COLO668 (cell line): ENCODE measurements at regions not wholly inside any gene's neighbourhood (a gene's known extent, or its start where the extent isn't known, plus 50 kb on each side); places are given as distances from the start of the nearest gene placed in this dataset.

Source experiments
- DNase-seq: peaks from one replicate; lab custom pipeline; 2025; ENCODE audit not compliant: unreplicated experiment; lab: John Stamatoyannopoulos, UW

GRCh38 chr6:44657206-44657819 lies 269.8 kb downstream of the CDC5L start:
- no peak for DNase-seq

- no peak for DNase-seq
Measured at GRCh38 chr6:44658571-44658970, 271.1 kb downstream of the CDC5L start.

GRCh38 chr6:44659726-44660125 lies 272.2 kb downstream of the CDC5L start:
- no peak for DNase-seq

GRCh38 chr6:44660561-44661220 lies 273.2 kb downstream of the CDC5L start:
- no peak for DNase-seq

- DNase-seq = no peak
Measured at GRCh38 chr6:44661221-44662008, 273.9 kb downstream of the CDC5L start.

- DNase-seq = peak; percentile 69
Measured at GRCh38 chr6:44662461-44663121, 275.1 kb downstream of the CDC5L start.

- DNase-seq = no peak
Measured at GRCh38 chr6:44663860-44664634, 276.5 kb downstream of the CDC5L start.

GRCh38 chr6:44664716-44665115 lies 277.2 kb downstream of the CDC5L start:
- DNase-seq = no peak

- no peak for DNase-seq
Measured at GRCh38 chr6:44665143-44665542, 277.6 kb downstream of the CDC5L start.

- DNase-seq = no peak
Measured at GRCh38 chr6:44665683-44666082, 278.2 kb downstream of the CDC5L start.

- no peak for DNase-seq
Measured at GRCh38 chr6:44666324-44666723, 278.8 kb downstream of the CDC5L start.

GRCh38 chr6:44667226-44667625 lies 279.7 kb downstream of the CDC5L start:
- no peak for DNase-seq

- DNase-seq = peak; percentile 17
Measured at GRCh38 chr6:44667668-44668390, 280.3 kb downstream of the CDC5L start.

GRCh38 chr6:44668391-44668930 lies 281.0 kb downstream of the CDC5L start:
- DNase-seq = no peak

- DNase-seq = no peak
Measured at GRCh38 chr6:44668976-44669934, 281.7 kb downstream of the CDC5L start.

GRCh38 chr6:44670146-44670545 lies 282.6 kb downstream of the CDC5L start:
- no peak for DNase-seq

GRCh38 chr6:44671333-44671732 lies 283.8 kb downstream of the CDC5L start:
- no peak for DNase-seq

- DNase-seq = no peak
Measured at GRCh38 chr6:44672086-44672485, 284.6 kb downstream of the CDC5L start.

- DNase-seq = no peak
Measured at GRCh38 chr6:44672841-44673240, 285.3 kb downstream of the CDC5L start.
